DMS153 treated with DMSO at 0.1 percent for 48 hours (cell line): ENCODE measurements at regions not wholly inside any gene's neighbourhood (a gene's known extent, or its start where the extent isn't known, plus 50 kb on each side); places are given as distances from the start of the nearest gene placed in this dataset.
"Not testable (repeated sequence)": the region's sequence is repeated elsewhere in the genome, so short reads cannot be mapped to it uniquely, and the experiment has no call there.

Experiments used
- DNase-seq: peaks from one replicate; lab custom pipeline; 2025; ENCODE audit not compliant: unreplicated experiment; lab: John Stamatoyannopoulos, UW

DNA sequence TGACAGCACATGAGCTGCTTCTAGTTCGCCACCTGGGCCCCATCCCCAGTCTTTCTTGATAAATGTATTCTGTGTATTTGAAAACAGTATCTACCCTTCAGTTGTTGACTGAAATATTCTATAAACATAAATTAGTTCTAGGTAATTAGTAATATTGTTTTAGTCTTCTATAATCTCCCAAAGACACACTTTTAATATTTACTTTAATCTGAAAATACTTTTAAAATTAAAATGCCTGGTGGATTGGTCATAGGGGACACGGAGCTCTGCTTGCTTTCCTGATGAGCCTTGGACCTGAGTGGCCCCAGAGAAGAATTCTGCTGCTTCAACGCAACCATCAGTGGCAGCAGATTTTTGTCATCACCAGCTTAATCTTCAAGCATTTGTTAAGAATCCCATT lies 234.5 kb downstream of the THBS2 start:
- DNase-seq = no peak

DNA sequence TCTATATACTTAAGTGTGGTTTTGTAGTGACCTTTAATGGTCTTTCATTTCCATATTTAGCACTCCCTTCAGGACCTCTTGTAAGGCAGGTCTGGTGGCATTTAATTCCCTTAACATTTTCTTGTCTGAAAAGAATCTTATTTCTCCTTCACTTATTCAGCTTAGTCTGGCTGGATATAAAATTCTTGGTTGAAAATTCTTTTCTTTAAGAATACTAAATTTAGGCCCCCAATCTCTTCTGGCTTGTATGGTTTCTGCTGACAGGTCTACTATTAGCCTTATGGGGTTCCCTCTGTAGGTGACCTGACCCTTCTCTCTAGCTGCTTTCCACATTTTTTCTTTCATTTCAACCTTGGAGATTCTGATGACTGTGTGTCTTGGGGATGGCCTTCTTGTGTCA lies 236.9 kb downstream of the THBS2 start:
- DNase-seq = no peak

DNA sequence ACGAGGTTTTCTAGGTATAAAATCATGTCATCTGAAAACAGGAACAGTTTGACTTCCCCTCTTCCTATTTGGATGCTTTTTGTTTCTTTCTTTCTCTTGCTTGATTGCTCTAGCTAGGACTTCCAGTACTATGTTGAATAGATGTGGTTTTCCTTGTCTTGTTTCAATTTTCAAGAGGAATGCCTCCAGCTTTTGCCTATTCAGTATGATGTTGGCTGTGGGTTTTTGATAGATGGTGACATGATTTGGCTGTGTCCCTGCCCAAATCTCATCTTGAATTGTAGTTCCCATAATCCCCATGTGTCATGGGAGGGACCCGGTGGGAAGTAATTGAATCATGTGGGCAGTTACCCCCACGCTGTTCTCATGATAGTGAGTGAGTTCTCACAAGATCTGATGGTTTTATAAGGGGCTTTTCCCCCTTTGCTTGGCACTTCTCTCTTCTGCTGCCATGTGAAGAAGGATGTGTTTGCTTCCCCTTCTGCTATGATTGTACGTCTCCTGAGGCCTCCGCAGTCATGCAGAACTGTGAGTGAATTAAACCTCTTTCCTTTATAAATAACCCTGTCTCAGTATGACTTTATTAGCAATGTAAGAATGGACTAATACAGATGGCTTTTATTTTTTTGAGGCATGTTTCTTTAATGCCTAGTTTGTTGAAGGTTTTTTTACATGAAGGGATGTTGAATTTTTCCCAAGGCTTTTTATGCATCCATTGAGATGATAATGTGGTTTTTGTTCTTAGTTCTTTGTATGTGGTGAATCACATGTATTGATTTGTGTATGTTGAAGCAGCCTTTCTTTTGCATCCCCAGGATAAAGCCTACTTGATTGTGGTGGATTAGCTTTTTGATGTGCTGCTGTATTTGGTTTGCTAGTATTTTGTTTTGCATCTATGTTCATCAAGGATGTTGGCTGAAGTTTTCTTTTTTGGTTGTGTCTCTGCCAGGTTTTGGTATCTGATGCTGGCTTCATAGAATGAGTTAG lies 239.1 kb downstream of the THBS2 start:
- no peak for DNase-seq

DNA sequence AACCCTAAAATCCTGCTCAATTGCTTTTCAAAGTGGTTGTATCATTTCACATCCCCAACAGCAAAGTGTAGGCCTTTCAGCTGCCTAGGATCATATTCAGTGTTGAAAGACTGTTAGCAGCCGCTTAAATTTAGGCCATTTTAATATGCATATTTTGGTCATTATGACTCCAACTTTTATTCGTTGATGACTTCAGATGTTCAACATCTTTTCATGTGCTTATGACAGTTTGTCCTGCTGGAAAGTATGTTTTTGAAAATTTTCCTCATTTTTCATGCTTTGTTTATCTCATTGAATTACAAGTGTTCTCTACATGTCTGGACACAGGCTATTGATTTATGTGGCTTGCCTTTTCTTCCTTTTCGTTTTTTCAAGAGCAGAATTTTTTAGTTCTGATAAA lies 244.0 kb downstream of the THBS2 start:
- DNase-seq = no peak

DNA sequence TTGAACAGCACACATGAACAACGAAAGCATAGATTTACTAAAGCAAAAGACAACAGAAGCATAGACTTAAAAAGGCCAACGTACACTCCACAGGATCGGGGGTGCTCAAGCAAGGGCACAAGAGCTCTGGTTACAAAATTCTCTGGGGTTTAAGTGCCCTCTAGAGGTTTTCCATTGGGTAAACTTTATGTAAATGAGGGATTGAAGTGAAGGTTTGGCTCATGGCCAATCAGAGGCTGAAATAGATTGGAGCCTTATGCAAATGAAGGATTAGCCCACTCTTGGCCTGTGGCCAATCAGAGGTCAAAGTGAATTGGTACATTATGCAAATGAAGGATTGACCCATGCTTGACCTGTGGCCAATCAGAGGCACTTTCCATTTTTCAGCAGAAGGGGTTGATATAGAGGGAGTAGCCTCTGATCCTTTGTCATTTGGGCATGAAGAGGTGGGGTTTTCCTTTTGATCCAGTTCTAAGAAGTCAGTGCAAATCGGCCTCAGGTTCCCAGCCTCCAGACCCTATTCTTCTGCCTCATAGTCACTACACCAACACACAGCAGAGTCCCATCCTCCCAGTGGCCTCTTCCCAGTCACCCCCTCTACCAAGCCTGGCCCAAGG lies 244.9 kb downstream of the THBS2 start:
- no peak for DNase-seq

DNA sequence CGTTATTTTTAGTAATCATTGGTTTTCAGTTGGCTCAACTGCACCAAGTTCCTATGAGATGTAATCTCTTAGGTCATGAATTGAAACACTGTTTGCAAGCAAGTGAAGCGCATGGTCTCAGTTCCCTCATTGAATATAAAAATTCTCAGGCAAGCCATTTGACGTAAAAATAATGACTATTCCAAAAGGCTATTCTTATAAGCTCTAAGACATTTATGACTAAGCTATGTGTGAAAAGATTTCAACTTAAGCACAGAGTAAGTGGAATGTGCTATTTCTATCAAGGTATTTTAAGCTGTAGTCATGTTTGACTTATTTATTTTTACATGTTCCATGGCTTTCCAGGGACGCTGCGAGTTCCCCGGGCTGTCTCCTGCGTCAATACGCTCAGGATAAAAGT lies 248.5 kb downstream of the THBS2 start:
- DNase-seq = no peak

DNA sequence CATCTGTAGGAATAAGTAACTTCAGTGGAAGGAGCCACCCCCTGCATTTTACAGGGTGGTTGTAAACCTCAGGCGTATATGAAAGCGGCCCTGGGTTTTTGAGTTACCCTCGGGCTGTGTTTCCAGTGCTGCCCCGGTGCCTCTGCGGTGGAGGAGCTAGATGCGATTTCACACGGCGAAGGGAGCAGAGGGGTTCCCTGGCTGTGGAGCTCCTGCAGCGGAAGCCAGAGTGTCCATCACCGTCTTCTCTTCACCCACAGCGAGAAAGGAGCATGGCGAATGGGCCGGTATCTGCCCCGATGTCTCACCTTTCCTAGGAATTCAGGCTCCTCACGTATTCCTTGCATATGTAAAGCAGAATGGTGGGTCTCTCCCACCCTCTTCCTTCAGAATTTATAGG lies 253.6 kb downstream of the THBS2 start:
- no peak for DNase-seq

DNA sequence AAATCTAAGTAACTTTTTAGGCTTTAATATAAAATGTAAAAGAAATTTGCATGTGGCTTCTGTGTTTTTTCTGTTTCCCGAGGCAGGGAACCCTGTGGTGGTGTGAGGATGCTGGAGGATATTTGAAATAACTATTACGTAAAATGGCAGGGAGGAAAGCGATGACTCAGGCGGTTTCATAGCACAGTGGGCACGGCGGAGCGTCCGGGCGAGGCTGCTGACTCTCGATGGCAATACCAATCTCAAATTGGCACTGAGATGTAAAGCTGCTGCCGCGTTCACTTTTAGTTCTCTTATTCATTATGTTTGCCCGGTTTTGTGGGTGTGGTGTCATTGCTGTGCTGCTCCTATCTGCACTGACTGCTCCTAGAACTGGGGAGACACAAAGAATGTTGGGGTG lies 254.3 kb downstream of the THBS2 start:
- DNase-seq = no peak

DNA sequence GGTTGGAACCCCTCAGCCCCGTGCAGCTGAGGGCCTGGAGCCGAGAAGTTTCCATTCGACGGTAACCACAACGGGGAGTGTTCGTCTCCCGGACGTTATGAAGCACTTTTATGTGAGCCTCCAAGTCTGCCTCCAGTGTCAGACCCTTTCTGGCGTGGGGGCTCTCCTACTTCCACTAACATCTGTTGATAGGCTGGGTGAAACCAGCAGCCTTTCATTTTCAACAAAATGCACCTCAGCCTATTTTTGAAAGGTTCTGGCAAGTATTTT lies 257.4 kb downstream of the THBS2 start:
- no peak for DNase-seq

DNA sequence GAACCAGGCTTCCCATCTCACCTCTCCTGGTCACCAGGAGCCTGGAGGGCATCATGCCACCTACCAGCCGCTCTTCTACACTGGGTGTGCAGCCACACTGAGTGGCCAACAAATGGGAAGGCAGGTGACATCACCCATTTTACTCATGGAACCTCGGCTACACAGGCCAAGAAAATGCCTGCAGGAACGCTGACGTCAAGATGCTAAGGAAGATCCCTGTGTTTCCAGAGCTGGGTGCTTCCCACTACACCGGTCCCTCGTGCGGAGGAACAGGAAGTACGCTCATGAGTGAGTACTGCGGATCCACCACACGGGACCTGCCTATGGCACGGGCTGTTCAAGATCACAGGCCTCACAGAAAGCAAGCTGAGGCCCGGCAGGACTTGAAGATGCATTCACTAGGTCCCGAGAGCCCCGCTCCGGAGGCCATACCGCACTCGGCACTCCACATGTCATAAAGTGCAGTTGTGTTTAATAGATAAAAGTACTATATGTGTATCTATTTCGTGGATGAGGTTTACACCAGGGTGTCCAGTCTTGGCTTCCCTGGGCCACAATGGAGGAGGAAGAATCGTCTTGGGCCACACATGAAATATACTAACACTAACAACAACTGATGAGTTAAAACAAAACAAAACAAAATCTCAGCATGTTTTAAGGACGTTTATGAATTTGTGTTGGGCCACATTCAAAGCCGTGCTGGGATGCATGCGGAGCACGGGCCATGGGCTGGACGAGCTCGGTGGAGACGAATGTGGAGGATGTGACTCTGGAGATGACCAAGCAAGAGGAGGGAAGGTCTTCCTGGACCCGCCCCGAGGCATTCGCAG lies 257.9 kb downstream of the THBS2 start:
- DNase-seq = no peak

DNA sequence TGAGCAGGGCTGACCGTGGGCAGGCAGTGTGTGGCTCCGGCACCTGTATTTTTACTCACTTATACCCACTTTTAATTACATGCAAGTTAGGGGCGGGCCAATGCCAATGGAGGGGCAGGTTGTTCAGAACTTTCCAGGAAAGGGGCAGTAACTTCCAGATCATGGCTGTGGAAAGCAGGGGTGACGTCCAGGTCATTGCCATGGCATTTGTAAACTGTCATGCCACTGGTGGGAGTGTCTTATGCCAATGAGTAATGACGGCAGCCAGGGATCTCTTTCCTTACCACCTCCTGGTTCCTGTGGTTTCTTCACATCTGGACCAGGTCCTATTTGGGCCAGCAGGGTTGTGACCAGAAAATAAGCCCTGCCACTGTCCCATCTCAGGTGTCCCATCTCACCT lies 258.7 kb downstream of the THBS2 start:
- DNase-seq = no peak

DNA sequence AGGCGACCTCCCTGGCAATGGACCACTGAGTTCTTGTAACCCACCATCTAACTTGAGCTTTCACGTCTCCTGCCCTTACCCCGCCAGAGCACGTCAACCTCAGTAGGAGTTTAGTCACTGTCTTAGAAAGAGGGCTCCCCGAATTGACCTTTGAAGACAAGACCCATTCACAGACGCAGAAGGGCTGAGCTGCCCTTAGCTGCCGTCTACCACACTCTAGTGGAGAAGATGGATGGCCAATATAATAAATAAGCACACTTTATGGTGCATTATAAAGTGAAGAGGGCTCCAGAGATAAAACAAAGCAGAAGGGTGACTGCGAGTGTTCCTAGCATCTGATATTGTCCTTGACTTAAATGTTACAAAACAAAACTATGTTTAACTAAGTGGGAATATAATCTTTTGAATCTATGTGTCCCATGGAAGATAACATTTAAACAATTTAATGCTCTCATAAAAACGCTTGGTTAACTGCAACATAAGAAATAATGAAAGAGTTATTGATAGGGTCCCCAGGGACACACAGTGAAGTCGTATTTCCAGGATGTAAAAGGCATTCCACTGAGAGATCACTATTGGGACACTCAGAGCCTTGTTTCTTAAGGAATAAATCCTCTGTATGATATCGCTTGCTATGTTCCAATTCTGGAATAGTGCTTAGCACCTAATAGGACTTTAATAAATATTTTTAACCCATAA lies 261.1 kb downstream of the THBS2 start:
- no peak for DNase-seq

DNA sequence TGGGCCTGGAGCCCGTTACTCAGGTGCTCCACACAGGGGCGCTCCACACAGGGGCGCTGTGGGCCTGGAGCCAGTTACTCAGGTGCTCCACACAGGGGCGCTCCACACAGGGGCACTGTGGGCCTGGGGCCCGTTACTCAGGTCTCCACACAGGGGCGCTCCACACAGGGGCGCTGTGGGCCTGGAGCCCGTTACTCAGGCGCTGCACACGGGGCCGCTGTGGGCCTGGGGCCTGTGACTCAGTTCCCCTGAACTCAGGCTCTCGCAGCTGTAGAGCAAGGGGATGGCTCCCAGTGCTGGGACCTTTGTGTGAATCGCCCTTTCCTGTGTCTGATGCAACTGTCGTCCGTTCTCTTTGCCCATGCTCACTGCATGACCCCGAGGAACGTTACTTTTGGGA lies 262.0 kb downstream of the THBS2 start:
- DNase-seq = not testable (repeated sequence)

DNA sequence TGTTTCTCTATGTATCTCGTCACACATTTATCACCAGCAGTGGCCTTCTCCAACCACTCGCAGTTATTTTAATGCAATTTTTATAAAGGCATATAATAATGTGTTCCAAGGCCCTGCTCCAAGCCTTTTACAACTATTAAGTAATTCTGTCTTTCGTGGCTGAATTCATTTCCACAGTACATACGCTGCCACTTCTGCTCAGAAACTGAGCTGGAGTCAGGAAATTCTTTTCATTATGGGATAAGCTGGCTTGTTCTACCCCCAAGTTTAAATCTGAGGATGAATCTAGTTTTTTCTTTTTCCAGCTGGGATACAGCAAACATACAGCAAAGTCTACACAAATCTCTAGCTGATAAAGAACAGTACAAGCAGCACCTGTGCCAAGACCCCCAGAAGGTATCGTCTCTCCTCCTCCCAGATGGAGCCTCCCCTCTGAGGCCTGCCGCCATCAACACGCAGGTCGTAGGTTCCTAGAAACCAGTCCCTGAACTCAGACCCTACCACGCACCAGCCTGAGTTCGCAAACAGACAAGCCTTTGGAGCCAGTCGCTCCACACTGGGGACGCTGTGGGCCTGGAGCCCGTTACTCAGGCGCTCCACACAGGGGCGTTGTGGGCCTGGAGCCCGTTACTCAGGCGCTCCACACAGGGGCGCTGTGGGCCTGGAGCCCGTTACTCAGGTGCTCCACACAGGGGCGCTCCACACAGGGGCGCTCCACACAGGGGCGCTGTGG lies 263.5 kb downstream of the THBS2 start:
- DNase-seq = no peak

DNA sequence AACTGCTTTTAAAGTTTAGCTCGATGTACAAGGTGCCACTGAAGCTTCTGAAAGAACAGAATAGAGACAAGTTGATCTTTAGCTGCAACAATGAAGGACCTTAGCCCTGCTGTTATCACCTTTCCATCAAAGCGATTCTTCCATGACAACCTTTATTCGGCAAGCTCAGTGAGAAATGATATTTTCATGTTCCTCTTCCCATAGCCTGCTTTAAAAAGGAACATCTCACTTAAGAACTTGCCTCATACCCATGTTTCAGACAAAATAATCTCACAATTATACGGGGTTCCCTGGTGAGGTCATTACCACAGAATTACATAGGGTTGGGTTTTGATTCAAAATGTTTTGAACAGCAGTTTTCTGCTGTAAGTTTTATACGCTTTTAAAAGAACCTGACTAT lies 264.2 kb downstream of the THBS2 start:
- no peak for DNase-seq

DNA sequence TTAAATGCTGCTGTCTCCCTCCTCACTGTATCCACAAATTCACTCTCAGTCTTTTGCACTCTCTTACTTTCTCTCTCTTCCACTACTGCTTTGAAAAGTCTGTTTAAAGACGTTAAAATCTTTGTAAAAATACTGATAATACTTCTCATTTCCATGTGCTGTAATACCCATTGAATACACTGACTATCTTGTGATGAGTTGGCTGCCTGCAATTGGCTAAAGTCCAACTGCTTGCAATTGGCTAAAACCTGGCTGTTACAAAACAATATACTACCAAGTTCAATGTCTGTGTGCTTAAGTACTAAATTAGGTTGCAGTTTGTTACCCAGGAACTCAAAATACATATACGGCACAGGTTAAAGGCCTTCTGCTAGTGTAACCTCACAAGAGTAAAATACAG lies 264.8 kb downstream of the THBS2 start:
- no peak for DNase-seq

DNA sequence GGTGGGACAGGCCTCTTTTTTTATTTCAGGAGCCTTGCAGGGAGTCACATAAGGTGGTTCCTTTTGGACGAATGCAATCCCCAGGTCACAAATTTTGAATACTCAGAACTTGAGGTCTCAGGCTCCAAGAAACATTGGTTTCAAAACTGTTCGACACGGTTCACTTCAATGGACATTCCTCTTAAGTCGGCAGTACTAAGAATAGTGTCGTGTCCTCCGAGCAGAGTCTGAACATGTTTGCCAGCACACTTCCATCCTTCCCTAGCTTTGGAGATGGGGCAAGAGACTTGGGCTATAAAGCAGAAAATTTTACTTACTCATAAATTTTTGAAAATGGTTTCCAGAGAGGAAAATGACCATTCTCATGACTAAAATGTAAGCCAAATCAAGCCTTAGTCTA lies 265.4 kb downstream of the THBS2 start:
- DNase-seq = no peak

DNA sequence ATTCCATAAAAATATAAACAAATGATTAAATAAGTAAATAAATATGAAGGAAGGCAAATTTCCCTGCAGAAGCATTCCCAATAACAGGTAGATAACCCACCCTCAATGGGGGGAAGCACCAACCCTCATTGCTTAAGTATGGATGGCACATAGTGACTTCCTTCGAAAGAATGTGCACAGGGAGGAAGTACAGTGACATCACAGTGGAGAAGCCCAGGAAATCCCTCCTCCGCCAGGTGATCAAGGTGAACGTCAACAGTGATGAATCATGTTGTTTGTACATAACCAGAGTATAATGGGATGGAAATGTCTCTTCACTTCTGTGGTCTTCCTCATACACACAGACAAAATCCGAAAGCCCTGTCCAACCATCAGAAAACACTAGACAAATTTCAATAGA lies 267.9 kb downstream of the THBS2 start:
- DNase-seq = no peak

DNA sequence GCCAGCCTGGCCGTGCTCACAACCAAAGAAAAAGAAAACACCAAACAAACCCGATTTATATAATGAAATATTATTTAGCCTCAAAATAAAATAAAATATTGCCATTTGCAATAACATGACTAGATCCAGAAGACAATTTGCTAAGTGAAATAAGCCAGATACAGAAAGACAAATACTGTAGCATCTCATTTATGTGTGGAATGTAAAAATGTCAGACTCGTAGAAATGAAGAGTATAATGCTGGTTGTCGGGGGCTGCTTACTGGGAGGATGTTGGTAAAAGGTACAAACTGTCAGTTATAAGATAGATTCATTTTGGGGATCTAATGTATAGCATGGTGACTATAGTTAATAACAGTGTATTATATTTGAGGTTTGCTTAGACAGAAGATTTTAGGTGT lies 269.7 kb downstream of the THBS2 start:
- DNase-seq = no peak

DNA sequence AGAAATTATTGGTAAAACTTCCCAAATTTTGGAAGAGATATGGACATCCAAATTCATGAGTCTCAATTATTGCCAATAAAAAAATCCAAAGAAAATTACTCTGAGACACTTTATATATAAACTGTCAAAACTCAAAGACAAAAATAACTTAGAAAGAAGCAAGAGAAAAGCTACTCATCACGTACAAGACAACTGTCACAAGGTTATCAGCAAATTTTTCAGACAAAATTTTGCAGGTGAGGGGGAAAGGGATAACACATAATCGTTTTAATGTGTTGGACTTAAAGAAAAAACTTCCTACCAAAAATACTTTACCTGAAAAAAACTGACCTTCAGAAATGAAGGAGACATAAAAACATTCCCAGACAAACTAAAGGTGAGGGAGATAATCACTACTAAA lies 272.5 kb downstream of the THBS2 start:
- DNase-seq = no peak

DNA sequence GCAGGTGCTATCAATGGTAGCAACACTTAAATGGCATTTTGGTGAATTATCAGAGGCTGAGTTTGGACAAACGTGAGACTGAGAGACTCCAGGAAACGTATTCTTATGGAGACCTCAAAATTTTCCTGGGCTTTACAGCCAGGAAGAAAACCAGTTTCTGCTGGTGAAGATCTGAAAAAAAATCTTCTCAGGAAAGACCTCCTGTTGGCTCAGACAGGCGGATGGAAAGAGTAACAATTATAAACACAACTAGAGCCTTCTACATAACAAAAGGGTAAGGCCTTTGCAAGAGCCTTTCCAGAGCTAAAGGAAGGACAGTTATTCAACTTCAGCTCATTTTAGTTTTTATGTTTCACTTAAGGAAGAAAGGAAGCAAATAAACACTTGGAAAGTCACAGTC lies 274.4 kb downstream of the THBS2 start:
- no peak for DNase-seq
